Cardiac fibroblast (primary cell): ENCODE measurements at regions not wholly inside any gene's neighbourhood (a gene's known extent, or its start where the extent isn't known, plus 50 kb on each side); places are given as distances from the start of the nearest gene placed in this dataset.

Source experiments
- DNase-seq, 2 donors: peaks; one replicate each; pipeline versions ENCODE4 v3.0.0 to v3.0.0-alpha.2; 2010; ENCODE audit warnings: low read depth in 2 of 2
- H3K4me3 ChIP-seq, 2 donors: replicated peaks in 1 of 2; 1 replicate in 1 of 2; 2 replicates in 1 of 2; pipeline ENCODE4 v1.5.1; 2011; ENCODE audit warnings: low read depth in 2 of 2, low read length in 2 of 2, mild to moderate bottlenecking in 2 of 2, moderate library complexity in 1 of 2
- CTCF ChIP-seq: IDR thresholded peaks from one replicate; pipeline ENCODE4 v1.5.1; 2011; ENCODE audit warnings: low read depth, mild to moderate bottlenecking, low read length, inconsistent platforms

- no peak overlapping the region for H3K4me3 ChIP-seq
- no peak for TF ChIP-seq CTCF
- DNase-seq = no peak
Observed at GRCh38 chrX:40189637-40190036, 91.9 kb upstream of the BCOR start.

- H3K4me3 ChIP-seq = no peak overlapping the region
- no peak for TF ChIP-seq CTCF
- DNase-seq = peak; percentile 35 to 51
Observed at GRCh38 chrX:40188573-40189417, 91.0 kb upstream of the BCOR start.

- no peak for DNase-seq
- no peak overlapping the region for H3K4me3 ChIP-seq
- no peak for TF ChIP-seq CTCF
Observed at GRCh38 chrX:40184968-40185367, 87.2 kb upstream of the BCOR start.

- TF ChIP-seq CTCF = no peak
- no peak overlapping the region for H3K4me3 ChIP-seq
- DNase-seq = no peak
Observed at GRCh38 chrX:40182615-40183014, 84.9 kb upstream of the BCOR start.

DNA sequence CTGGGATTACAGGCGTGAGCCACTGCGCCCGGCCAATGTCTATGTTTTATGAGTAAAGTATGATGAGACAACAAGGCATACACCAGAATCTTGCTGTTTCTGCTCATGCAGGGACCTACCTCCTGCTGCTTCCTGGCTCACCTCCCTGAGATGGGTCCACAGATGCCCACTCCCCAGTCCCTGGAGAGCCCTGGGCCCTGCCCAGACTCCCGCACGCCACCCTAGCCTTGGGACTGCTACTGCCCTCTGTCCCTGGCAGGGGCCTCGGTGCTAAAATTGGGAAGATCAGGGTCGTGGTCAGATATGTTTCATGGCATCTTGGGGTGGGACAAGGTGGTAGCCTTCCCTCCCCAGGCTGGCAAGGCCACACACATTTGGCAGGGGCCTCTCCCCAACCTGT, 84.3 kb upstream of the BCOR start:
- H3K4me3 ChIP-seq = no peak overlapping the region
- no peak for DNase-seq
- no peak for TF ChIP-seq CTCF

GRCh38 chrX:40179283-40179682, 81.5 kb upstream of the BCOR start:
- TF ChIP-seq CTCF = no peak
- no peak for DNase-seq
- no peak overlapping the region for H3K4me3 ChIP-seq
